GM12878 (cell line): ENCODE measurements at regions not wholly inside any gene's neighbourhood (a gene's known extent, or its start where the extent isn't known, plus 50 kb on each side); places are given as distances from the start of the nearest gene placed in this dataset.

ENCODE experiments used
- ATAC-seq: fragments of 200-7000 bp; cut with Tn5 transposase; 3 replicates; pipeline ENCODE4 v1.9.1; 2020; ENCODE audit warnings: mild to moderate bottlenecking, moderate library complexity
- BruUV-seq: library from RNA; stranded (reverse); fragments of 400-500 nt; replicated peaks from 2 replicates; lab custom pipeline; 2021; lab: Mats Ljungman, UMichigan
- CTCF ChIA-PET: fragments of 300-600 bp; sonication (Branson Sonifier 250); formaldehyde crosslinking; extraction: SDS; loops from one replicate; lab custom pipeline; 2021; ENCODE audit warnings: inconsistent platforms; lab: Yijun Ruan, JAX
- POLR2A ChIA-PET: fragments of 350-600 bp; formaldehyde crosslinking; extraction: SDS; loops from one replicate; lab custom pipeline; 2021; ENCODE audit warnings: inconsistent platforms; lab: Charles Lee
- RAD21 ChIA-PET: fragments of 300-600 bp; sonication (Branson Sonifier 250); formaldehyde crosslinking; loops from one replicate; lab custom pipeline; 2023; ENCODE audit warnings: antibody characterized with exemption; ENCODE audit not compliant: unreplicated experiment; lab: Charles Lee
- SMC1A ChIA-PET: fragments of 300-600 bp; sonication (Branson Sonifier 250); formaldehyde crosslinking; loops from one replicate; lab custom pipeline; 2023; ENCODE audit not compliant: unreplicated experiment, uncharacterized antibody; lab: Charles Lee
- DNase-seq: peaks from one replicate; pipeline ENCODE4 v3.0.0-alpha.2; 2011; ENCODE audit warnings: low read depth, low spot score
- FAIRE-seq: peaks from 3 replicates; lab custom pipeline; 2011; peaks lifted over from hg19 to GRCh38; lab: Jason Lieb, UNC
- H2AFZ ChIP-seq: 2 replicates; pipeline ENCODE4 v1.6.0; 2011; ENCODE audit warnings: low read depth, low read length, control low read depth; ENCODE audit not compliant: control insufficient read depth
- H3K27ac ChIP-seq: 2 replicates; pipeline ENCODE4 v1.5.1; 2011; ENCODE audit warnings: control low read depth; ENCODE audit not compliant: control insufficient read depth, insufficient read depth
- H3K27me3 ChIP-seq, 2 experiments: replicated peaks in 1 of 2; 2 replicates each; pipeline versions ENCODE4 v1.6.0 to v1.6.1; 2011; ENCODE audit warnings: low read length in 1 of 2; ENCODE audit not compliant: control insufficient read depth in 2 of 2, insufficient read depth in 2 of 2
- H3K36me3 ChIP-seq, 2 experiments: 2 replicates each; pipeline ENCODE4 v1.5.1; 2011; ENCODE audit warnings: low read length in 1 of 2; ENCODE audit not compliant: control insufficient read depth in 2 of 2, insufficient read depth in 2 of 2
- H3K4me1 ChIP-seq: 2 replicates; pipeline ENCODE4 v1.6.1; 2011; ENCODE audit warnings: mild to moderate bottlenecking, low read length, moderate library complexity, mixed read lengths; ENCODE audit not compliant: control insufficient read depth, insufficient read depth
- H3K4me2 ChIP-seq: 2 replicates; pipeline ENCODE4 v1.6.0; 2011; ENCODE audit warnings: control low read depth; ENCODE audit not compliant: control insufficient read depth, insufficient read depth
- H3K4me3 ChIP-seq: fragments of 200-600 bp; sonication (generic); 2 replicates; pipeline ENCODE4 v1.5.1; 2016
- H3K79me2 ChIP-seq: 2 replicates; pipeline ENCODE4 v1.6.0; 2011; ENCODE audit warnings: low read length; ENCODE audit not compliant: control insufficient read depth, insufficient read depth
- H3K9ac ChIP-seq: 2 replicates; pipeline ENCODE4 v1.8.0; 2011; ENCODE audit warnings: low read length, control low read depth, mixed read lengths; ENCODE audit not compliant: control insufficient read depth, insufficient read depth
- H3K9me3 ChIP-seq: replicated peaks from 3 replicates; pipeline ENCODE4 v1.5.1; 2011; ENCODE audit warnings: mild to moderate bottlenecking, low read length; ENCODE audit not compliant: control insufficient read depth, insufficient read depth
- H4K20me1 ChIP-seq: 2 replicates; pipeline ENCODE4 v1.6.0; 2011; ENCODE audit not compliant: control insufficient read depth, insufficient read depth
- BACH1 ChIP-seq: fragments of 450-650 bp; IDR thresholded peaks from 2 replicates; pipeline ENCODE4 v1.6.1; 2017; ENCODE audit warnings: mild to moderate bottlenecking, borderline replicate concordance
- CUX1 ChIP-seq: IDR thresholded peaks from 2 replicates; pipeline ENCODE4 v1.6.1; 2012; ENCODE audit warnings: improper control_type of control experiment, low read depth, low read length; ENCODE audit not compliant: insufficient replicate concordance
- HDAC6 ChIP-seq: fragments of 200-600 bp; sonication (generic); IDR thresholded peaks from one replicate; pipeline ENCODE4 v1.8.0; 2017; ENCODE audit warnings: antibody characterized with exemption; ENCODE audit not compliant: unreplicated experiment
- MYB ChIP-seq: fragments of 150-350 bp; IDR thresholded peaks from 2 replicates; pipeline ENCODE4 v1.6.1; 2014; ENCODE audit warnings: mild to moderate bottlenecking, low read depth, low read length, borderline replicate concordance
- PML ChIP-seq: IDR thresholded peaks from 2 replicates; pipeline ENCODE4 v1.6.1; 2012; ENCODE audit warnings: low read length, inconsistent platforms
- SKIL ChIP-seq: fragments of 450-650 bp; IDR thresholded peaks from 2 replicates; pipeline ENCODE4 v1.6.1; 2017; ENCODE audit warnings: mild to moderate bottlenecking, low read depth, inconsistent platforms; ENCODE audit not compliant: poor library complexity, severe bottlenecking
- SMC3 ChIP-seq: IDR thresholded peaks from 2 replicates; pipeline ENCODE4 v1.6.1; 2011; ENCODE audit warnings: low read length, improper control_type of control experiment, borderline replicate concordance
- SREBF2 ChIP-seq: IDR thresholded peaks from 2 replicates; pipeline ENCODE4 v1.6.1; 2012; ENCODE audit warnings: mild to moderate bottlenecking, low read length
- WGBS: methylation state at CpG from one replicate; pipeline ENCODE4 v1.1.6; 2016; ENCODE audit warnings: low lambda C conversion rate; ENCODE audit not compliant: insufficient replicate concordance, insufficient coverage; ENCODE audit errors: missing lambda C conversion rate; 5-methylcytosine and 5-hydroxymethylcytosine counted together
- in situ Hi-C: fragments of 300-500 bp; cut with MboI; formaldehyde crosslinking; loops from 9 replicates; pipeline ENCODE4 v1.14.3; 2018; ENCODE audit warnings: mixed read lengths
- intact Hi-C: fragments of 100-400 bp; cut with micrococcal nuclease; formaldehyde crosslinking; loops from one replicate; pipeline ENCODE4 v1.14.2; 2022; ENCODE audit not compliant: unreplicated experiment
- TF ChIP-seq, protein P1 (sequence below): fragments of 450-650 bp; IDR thresholded peaks from 2 replicates; pipeline ENCODE4 v1.6.1; 2017; ENCODE audit warnings: borderline replicate concordance

GRCh38 chrX:110532581-110532931, 173.9 kb downstream of the RTL9 start:
- no peak overlapping the region for H3K4me3 ChIP-seq
- 0% methylated on average over 1 of the region's 1 CpG for WGBS
- H4K20me1 ChIP-seq: no peaks in the 10 kb centered on the region
- no peak overlapping the region for H2AFZ ChIP-seq
- TF ChIP-seq, protein P1, sequence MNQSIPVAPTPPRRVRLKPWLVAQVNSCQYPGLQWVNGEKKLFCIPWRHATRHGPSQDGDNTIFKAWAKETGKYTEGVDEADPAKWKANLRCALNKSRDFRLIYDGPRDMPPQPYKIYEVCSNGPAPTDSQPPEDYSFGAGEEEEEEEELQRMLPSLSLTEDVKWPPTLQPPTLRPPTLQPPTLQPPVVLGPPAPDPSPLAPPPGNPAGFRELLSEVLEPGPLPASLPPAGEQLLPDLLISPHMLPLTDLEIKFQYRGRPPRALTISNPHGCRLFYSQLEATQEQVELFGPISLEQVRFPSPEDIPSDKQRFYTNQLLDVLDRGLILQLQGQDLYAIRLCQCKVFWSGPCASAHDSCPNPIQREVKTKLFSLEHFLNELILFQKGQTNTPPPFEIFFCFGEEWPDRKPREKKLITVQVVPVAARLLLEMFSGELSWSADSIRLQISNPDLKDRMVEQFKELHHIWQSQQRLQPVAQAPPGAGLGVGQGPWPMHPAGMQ: no peak
- H3K79me2 ChIP-seq: no peaks in the 10 kb centered on the region
- SMC1A ChIA-PET: interaction anchor here (0.7 kb wide), 1 partner anchor 8 kb away, joined by 3 read pairs; no protein-coding TSS in a partner anchor
- no peaks in the 10 kb centered on the region for H3K36me3 ChIP-seq
- DNase-seq (no peak), FAIRE-seq (no peak), ATAC-seq (no peak)
- CTCF ChIA-PET: no interaction called here
- H3K9ac ChIP-seq: no peak overlapping the region
- in situ Hi-C loops (no loop called here), intact Hi-C loops (no loop called here)
- RAD21 ChIA-PET: no interaction called here
- no peak overlapping the region for H3K4me2 ChIP-seq
- POLR2A ChIA-PET: no interaction called here
- no TSS peak for BruUV-seq
- no peaks in the 10 kb centered on the region for H3K27me3 ChIP-seq
- no peak overlapping the region for H3K27ac ChIP-seq
- H3K4me1 ChIP-seq: no peaks in the 10 kb centered on the region
- no peaks in the 10 kb centered on the region for H3K9me3 ChIP-seq

GRCh38 chrX:110536816-110537215, 178.2 kb downstream of the RTL9 start:
- no peak overlapping the region for H3K9ac ChIP-seq
- CTCF ChIA-PET: interaction anchor here (0.7 kb wide), 1 partner anchor 399 kb away, joined by 3 read pairs; no protein-coding TSS in a partner anchor
- SMC1A ChIA-PET: no interaction called here
- no peak overlapping the region for H2AFZ ChIP-seq
- 15% methylated on average over 2 of the region's 2 CpGs for WGBS
- no peaks in the 10 kb centered on the region for H3K27me3 ChIP-seq
- H3K9me3 ChIP-seq: no peaks in the 10 kb centered on the region
- FAIRE-seq (no peak), DNase-seq (no peak), ATAC-seq (no peak)
- POLR2A ChIA-PET: no interaction called here
- H3K79me2 ChIP-seq: no peaks in the 10 kb centered on the region
- intact Hi-C loops (no loop called here), in situ Hi-C loops (no loop called here)
- H3K4me3 ChIP-seq: no peak overlapping the region
- no peaks in the 10 kb centered on the region for H4K20me1 ChIP-seq
- RAD21 ChIA-PET: no interaction called here
- no peaks in the 10 kb centered on the region for H3K4me1 ChIP-seq
- no peaks in the 10 kb centered on the region for H3K36me3 ChIP-seq
- TF ChIP-seq BACH1: no peak
- TF ChIP-seq SMC3: no peak
- no peak for TF ChIP-seq CUX1
- TF ChIP-seq HDAC6: no peak
- TF ChIP-seq PML: no peak
- no peak for TF ChIP-seq SREBF2
- no peak for TF ChIP-seq MYB
- no peak for TF ChIP-seq SKIL
- H3K27ac ChIP-seq: no peak overlapping the region
- no peak overlapping the region for H3K4me2 ChIP-seq
- no TSS peak for BruUV-seq
